T-helper 22 cell (primary cell): ENCODE measurements at regions not wholly inside any gene's neighbourhood (a gene's known extent, or its start where the extent isn't known, plus 50 kb on each side); places are given as distances from the start of the nearest gene placed in this dataset.

ENCODE experiments used
- DNase-seq: peaks from one replicate; pipeline ENCODE4 v3.0.0-alpha.2; 2020; ENCODE audit warnings: low read depth

DNA sequence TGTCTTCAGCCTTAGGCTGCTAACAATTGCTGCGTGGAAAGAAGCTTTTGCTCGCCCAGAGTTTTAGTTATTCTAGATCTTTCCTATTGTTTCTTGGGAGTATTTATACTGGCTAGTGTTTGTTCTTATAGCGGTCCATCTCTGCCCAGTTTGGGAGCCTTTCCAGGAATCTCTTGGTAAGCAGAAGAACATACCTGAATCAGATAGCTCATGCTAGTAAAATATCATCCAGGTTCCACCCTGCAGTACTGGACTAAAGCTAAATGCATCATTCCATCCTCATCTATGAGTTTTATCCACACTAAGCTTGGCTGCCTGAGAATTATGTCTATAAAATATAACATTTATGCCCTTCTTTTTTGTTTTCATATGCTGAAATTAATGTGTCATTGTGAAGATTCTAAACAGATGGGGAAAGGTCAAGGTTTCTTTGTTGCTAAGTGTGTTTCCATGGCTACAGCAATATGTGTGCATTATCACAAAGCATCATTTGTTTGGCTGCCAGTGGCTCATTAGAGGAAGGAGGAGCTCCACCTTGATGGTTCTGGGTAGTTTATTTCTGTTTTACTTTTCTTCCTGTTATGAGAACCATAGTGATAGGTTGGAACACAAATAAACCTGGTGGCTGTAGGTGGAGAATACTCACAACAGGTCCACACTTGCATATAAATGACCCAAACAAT, 182.8 kb downstream of the PIK3C3 start:
- no peak for DNase-seq

DNA sequence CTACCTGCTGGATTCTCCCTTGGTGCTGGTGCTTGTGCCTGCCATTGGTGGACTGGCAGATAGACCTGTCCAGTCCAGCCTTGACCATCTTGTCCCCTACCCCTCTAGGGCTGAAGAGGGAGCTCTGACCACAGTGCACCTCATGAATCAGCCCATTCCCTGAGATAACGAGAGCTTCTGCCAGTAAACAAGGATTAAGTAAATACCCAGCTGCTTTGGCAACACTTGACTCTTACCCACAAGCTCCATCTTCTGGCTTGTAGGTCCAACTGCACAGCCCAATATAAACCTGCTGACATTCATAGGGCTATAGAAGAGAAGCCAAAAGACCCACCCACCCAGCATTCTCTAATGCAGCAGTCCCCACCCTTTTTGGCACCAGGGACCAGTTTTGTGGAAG, 186.4 kb downstream of the PIK3C3 start:
- DNase-seq: no peak

DNA sequence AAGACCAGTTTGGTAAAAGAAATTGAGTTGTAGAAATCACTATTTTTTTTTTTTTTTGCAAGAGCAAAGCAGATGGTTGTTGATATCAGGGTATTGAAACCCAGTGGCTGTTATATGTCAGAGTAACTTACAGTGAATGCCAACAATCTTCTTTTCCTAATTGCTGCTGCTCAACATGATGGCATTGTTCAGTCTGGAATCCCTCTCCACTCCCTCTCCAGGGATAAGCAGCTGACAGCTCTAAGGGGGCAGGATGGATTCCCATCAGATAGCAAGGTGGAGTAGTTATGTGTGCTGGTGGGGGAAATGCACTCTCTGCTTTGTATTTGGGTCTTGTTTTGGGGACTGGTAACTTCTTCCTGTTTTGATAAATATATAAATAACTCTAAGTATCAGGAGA, 200.0 kb downstream of the PIK3C3 start:
- DNase-seq: no peak

GRCh38 chr18:42156281-42156680, 201.2 kb downstream of the PIK3C3 start:
- no peak for DNase-seq

GRCh38 chr18:42157420-42157819, 202.4 kb downstream of the PIK3C3 start:
- no peak for DNase-seq

DNA sequence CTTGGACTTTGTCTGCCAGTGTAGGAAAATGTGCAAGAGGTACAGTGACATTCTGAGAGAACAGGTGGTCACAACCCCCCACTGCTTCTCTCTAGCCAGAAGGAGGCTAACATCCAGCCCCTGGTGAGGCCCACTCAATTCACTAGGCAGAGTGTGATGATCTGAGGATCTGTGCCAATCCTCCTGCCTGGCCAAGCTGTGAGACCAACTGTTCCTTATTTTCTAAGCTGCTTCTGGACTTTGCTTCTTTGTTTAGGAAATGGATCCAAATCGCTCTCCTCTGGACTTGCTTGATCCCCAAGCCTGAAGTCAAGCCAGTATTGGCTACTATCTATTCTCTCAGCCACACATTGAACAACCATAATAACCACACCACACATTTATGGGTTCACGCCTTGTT, 202.8 kb downstream of the PIK3C3 start:
- DNase-seq: no peak

DNA sequence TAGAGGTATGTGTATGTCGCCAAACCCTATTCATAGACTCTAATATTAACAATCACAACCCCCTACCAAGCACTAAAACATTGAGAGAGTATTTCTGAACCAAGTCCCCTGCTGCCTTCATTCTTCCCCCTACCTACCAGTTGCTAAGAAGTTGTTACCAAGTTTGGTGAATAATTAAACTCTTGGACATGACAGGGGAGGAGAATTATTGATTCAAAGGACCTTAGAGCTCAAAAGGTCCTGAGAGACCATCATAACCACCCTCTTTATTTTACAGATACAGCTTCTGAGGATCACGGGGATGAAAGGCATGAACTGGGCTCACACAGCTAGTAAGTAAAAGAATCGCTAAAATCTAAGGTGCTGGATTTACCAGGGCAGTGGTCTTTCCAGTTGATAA, 204.1 kb downstream of the PIK3C3 start:
- DNase-seq: no peak

DNA sequence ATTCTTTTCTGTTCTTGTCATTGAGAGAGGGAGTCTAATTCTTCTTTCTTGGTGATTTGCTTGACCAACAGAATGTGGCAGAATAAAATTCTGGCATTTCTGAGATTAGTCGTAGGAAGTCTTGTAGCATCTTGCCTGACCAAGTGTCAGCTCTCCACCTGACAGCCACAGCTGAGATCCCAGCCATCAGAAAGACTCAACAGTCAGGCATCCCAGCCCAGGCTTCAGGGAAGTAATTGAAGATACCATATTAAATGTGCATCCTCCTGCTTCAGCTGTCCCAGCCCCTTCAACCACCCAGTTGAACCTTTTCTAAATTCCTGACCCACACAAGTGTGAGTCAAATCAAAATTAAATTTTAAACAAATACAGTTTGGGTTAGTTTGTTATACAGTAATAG, 208.3 kb downstream of the PIK3C3 start:
- DNase-seq: no peak

DNA sequence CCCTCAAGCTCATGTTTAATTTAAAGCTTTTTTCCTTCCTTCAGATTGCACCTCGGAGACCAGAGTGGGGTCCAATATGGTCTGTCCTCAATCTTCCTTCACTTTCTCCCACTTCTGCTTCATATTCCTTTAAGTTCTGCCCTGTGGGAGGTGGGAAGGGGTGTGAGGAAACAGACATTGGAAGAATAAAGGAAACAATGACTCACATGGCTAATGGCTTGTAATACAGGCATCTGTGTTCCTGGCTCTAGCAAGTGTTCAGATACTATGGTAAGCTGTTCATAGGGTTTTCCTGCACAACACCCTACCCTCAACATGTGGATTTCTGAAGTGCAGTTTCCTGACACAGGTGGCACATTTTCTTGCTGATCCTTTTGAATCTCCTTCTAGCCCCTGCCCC, 209.5 kb downstream of the PIK3C3 start:
- no peak for DNase-seq

DNA sequence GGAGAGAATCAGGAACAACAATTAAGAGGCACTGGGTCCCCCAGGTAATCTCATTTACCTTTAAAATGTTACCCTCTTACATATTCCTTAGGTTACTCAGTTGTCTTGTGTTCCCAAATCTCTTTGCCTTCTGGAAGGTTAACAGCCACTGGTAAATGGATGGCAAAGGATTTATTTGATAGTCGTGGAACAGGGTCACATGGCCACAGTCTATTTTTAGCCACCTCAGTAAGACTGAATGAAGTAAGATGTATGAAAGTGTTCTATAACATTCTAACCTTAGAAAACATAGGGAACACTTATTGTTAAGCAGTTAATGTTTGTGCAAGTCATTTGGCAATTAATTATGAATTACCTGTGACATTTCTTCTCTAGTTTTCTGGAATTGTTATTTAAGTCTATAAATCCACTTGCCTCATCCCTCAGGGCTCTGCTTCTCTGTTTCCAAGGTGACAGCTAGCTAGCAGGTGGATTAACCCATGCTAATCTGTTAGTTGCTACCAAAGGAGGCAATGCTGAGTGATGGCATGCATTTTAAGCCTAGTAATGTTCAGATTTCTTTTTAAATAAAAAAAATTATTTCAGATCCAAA, 211.0 kb downstream of the PIK3C3 start:
- no peak for DNase-seq

- no peak for DNase-seq
These were observed 213.5 kb downstream of the PIK3C3 start for GRCh38 chr18:42168487-42168886.

- DNase-seq: no peak
These were observed 213.9 kb downstream of the PIK3C3 start for GRCh38 chr18:42168907-42169306.

DNA sequence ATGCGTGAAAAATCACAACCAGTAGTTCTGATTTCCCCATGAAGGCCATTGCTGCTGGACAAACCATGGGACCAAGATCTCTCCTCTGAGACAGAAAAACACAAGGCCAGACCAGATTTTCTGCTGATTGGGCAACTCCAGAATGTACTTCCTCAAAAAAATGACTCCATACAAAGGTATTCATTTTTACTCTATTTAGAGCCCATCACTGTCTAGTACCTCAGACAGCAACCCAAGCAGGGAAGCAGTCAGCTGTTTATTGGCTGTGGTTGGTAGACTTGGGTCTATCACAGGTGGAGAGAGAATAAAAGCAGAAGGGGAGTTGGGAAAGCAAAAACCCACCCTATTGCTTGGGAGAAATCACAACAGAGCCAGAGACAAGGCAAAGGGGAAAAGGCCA, 219.9 kb downstream of the PIK3C3 start:
- no peak for DNase-seq

GRCh38 chr18:42176599-42176998, 221.6 kb downstream of the PIK3C3 start:
- DNase-seq: no peak

- DNase-seq: no peak
These were observed 222.4 kb downstream of the PIK3C3 start for GRCh38 chr18:42177390-42177789.

- DNase-seq: no peak
These were observed 223.5 kb downstream of the PIK3C3 start for GRCh38 chr18:42178376-42179080.

GRCh38 chr18:42179542-42180121, 224.6 kb downstream of the PIK3C3 start:
- no peak for DNase-seq

DNA sequence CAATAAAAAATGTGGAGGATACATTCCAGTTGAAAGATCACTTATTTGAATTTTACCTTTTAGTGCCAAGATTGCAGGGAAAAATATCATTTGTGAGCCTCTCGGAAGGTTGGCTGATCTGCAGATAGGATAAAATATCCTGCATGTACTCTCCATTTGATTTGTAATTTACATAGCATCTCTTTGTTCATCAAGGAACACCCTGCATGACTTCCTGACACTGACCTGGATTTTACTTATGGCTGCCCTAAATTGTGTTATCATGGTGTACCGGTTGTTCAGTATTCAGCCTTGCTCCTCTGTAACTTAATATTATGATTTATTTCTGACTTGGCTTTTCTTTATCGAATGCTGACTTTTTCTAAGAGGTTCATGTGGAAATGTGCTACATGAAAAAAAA, 226.4 kb downstream of the PIK3C3 start:
- no peak for DNase-seq

DNA sequence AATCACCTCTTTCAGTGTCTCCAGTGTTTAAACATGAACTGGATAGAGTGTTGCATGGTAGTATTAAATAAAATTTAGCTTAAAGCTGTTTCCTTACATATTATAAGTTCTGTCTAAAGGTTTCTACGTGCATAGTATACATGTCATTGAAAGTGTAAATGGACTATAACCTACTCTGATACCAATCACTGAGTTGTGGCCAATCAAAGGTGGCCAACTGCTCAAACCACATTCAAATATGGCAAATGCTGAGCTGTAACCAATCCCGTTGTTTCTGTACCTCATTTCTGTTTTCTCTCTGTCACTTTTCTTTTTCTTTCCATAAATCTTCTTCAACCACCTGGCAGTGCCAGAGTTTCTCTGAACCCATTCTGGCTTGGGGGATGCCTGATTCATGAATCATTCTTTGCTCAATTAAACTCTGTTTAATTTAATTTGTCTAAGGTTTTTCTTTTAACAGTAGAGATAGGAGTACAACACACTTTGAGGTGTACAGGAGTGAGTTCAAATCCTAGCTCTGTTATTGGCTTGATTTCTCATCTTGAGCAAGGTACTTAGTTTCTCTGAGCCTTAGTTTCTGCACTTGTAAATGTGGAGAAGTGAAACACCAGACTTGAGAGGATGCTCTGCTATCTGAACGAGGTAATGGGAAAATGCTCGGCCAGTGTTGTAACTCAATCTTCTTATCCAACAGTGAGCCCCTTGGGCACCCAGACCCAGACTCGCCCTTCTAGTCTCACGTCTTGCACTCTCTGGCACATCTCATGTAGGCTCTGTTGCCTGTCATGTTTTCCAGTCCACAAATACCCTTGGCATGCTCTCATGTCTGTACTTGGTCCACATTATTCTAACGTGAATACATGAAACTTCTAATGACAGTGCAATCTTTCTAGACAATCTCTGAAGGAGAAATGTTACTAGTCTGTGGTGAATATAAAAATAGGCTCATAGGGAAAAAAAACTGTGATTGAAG, 228.0 kb downstream of the PIK3C3 start:
- DNase-seq: no peak

DNA sequence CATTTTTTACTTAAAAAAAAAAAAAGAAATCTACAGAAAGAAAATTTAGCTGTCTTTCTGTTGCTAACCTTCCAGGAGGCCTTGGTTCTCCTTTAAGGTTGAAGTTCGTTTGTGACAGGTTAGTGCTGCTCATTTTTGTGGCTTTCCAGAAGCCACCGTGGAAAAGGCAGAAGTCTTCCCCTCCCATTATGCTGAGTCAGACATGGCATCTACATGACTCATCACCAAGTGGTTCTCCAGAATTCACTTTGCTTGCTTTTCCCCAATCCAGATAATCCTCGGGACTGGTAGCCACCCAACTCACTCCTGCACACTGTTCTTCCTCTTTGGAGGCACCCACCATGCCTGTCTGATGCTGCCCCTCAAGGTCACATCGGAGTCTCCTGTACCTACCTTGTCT, 228.7 kb downstream of the PIK3C3 start:
- DNase-seq: no peak

GRCh38 chr18:42184685-42185477, 229.8 kb downstream of the PIK3C3 start:
- no peak for DNase-seq
